ENCODE measurements at regions not wholly inside any gene's neighbourhood (a gene's known extent, or its start where the extent isn't known, plus 50 kb on each side); places are given as distances from the start of the nearest gene placed in this dataset.

GRCh38 chr6:120604510-120604909 lies 729.8 kb downstream of the TBC1D32 start:
- DNase-seq (ENCODE audit: low read depth, low spot score), result no peak
- no peak for TF ChIP-seq CTCF (IDR thresholded peaks at IDR 0.05; ENCODE audit: low read depth, low read length)
- Histone ChIP-seq H3K27ac (ENCODE audit: low read depth, low read length) (no peak overlapping the region), H3K4me3 (ENCODE audit: low read depth, low read length) (no peak overlapping the region), H3K9me3 (ENCODE audit: control insufficient read depth, insufficient read depth, low read length) (no peaks in the 10 kb centered on the region; the same call in 1 of the 2 replicates), H3K27me3 (ENCODE audit: control insufficient read depth, insufficient read depth, low read length) (no peaks in the 10 kb centered on the region)
- CTCF ChIA-PET, result no interaction called here
- POLR2A ChIA-PET, result no interaction called here

DNA sequence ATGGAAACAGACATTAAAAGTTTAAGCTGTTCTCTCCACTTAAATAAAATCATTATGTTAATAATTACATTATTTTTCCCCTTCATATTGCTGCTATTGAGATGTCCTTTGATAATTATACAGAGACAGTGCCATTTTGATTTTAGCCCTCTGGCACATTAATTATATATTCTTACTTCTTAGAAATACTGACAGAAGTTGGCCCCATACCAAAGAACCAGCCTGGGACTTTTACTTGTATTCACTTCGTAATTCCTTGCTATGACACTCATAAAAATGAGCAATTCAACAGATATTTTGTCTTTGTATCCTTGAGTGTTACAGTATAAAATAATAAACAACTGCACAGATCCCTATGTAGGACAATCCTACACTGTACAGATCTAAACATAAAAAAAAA lies 743.7 kb downstream of the TBC1D32 start:
- no peaks in the 10 kb centered on the region for H3K27me3 ChIP-seq (ENCODE audit: control insufficient read depth, insufficient read depth, low read length)
- no peaks in the 10 kb centered on the region for H3K9me3 ChIP-seq (ENCODE audit: control insufficient read depth, insufficient read depth, low read length)
- DNase-seq (ENCODE audit: low read depth, low spot score), result no peak
- ChIA-PET CTCF (no interaction called here), POLR2A (no interaction called here)
- no peak for TF ChIP-seq CTCF (IDR thresholded peaks at IDR 0.05; ENCODE audit: low read depth, low read length)
- H3K27ac ChIP-seq (ENCODE audit: low read depth, low read length), result no peak overlapping the region
- H3K4me3 ChIP-seq (ENCODE audit: low read depth, low read length), result no peak overlapping the region

GRCh38 chr6:120588424-120588823 lies 745.9 kb downstream of the TBC1D32 start:
- peaks cover 12% of the 10 kb centered on the region; the same call in 1 of the 2 replicates for H3K9me3 ChIP-seq (ENCODE audit: control insufficient read depth, insufficient read depth, low read length)
- CTCF ChIA-PET, result no interaction called here
- no peak for DNase-seq (ENCODE audit: low read depth, low spot score)
- TF ChIP-seq CTCF (IDR thresholded peaks at IDR 0.05; ENCODE audit: low read depth, low read length), result no peak
- POLR2A ChIA-PET, result no interaction called here
- no peak overlapping the region for H3K4me3 ChIP-seq (ENCODE audit: low read depth, low read length)
- H3K27ac ChIP-seq (ENCODE audit: low read depth, low read length), result no peak overlapping the region
- no peaks in the 10 kb centered on the region for H3K27me3 ChIP-seq (ENCODE audit: control insufficient read depth, insufficient read depth, low read length)

- no peaks in the 10 kb centered on the region for H3K27me3 ChIP-seq (ENCODE audit: control insufficient read depth, insufficient read depth, low read length)
- no peak overlapping the region for H3K4me3 ChIP-seq (ENCODE audit: low read depth, low read length)
- no peak overlapping the region for H3K27ac ChIP-seq (ENCODE audit: low read depth, low read length)
- no peak for TF ChIP-seq CTCF (IDR thresholded peaks at IDR 0.05; ENCODE audit: low read depth, low read length)
- DNase-seq (ENCODE audit: low read depth, low spot score), result no peak
- peaks cover 12% of the 10 kb centered on the region; the same call in 1 of the 2 replicates for H3K9me3 ChIP-seq (ENCODE audit: control insufficient read depth, insufficient read depth, low read length)
- CTCF ChIA-PET, result no interaction called here
- POLR2A ChIA-PET, result no interaction called here
These were observed 746.9 kb downstream of the TBC1D32 start for GRCh38 chr6:120587381-120587780.

DNA sequence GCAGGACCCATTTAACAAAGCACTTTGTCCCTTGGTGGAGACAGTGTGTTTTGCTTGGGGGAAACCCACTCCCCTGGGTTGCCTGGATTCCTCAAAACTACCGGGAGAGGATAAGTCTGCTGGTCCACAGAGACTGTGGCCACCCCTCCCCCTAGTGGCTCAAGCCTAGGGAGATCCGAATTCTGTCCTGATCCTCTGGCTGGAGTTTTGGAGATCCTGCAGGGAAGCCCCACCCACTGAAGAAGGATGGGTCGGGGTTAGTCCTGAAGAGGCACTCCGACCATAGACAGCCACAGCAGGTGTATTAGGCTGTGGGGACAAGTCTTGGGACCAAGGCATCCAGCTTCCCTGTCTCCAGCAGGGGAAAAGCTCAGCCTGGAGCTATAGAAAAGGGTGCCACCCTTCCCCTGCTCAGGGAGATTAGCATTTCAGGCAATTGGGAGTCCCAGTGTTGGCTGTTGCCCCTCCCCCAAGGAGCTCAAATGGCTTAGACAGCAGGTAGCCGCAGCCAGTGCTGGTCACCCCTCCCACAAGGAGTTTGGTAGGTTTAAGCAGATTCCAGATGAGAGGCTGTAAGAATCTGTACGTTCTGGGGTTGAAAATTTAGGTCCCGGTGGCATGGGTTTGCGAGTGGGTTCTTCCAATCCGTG lies 750.0 kb downstream of the TBC1D32 start:
- no peak for TF ChIP-seq CTCF (IDR thresholded peaks at IDR 0.05; ENCODE audit: low read depth, low read length)

More for the DNA sequence above, 750.0 kb downstream of the TBC1D32 start:
- no peaks in the 10 kb centered on the region for H3K27me3 ChIP-seq (ENCODE audit: control insufficient read depth, insufficient read depth, low read length)
- ChIA-PET CTCF (no interaction called here), POLR2A (no interaction called here)
- no peak for DNase-seq (ENCODE audit: low read depth, low spot score)
- H3K27ac ChIP-seq (ENCODE audit: low read depth, low read length), result no peak overlapping the region
- no peak overlapping the region for H3K4me3 ChIP-seq (ENCODE audit: low read depth, low read length)
- peaks cover 12% of the 10 kb centered on the region; the same call in 1 of the 2 replicates for H3K9me3 ChIP-seq (ENCODE audit: control insufficient read depth, insufficient read depth, low read length)

Measured in AG04450 (cell line).